Endothelial cell of umbilical vein (primary cell): ENCODE measurements at regions not wholly inside any gene's neighbourhood (a gene's known extent, or its start where the extent isn't known, plus 50 kb on each side); places are given as distances from the start of the nearest gene placed in this dataset.

Experiments used
- EZH2 ChIP-seq: IDR thresholded peaks from 2 replicates; pipeline ENCODE4 v1.6.1; 2012; ENCODE audit warnings: borderline replicate concordance, low read depth, mild to moderate bottlenecking, moderate library complexity, low read length, inconsistent platforms; ENCODE audit not compliant: severe bottlenecking
- JUN ChIP-seq: IDR thresholded peaks from 2 replicates; pipeline ENCODE4 v1.6.1; 2011; ENCODE audit warnings: borderline replicate concordance, low read depth; ENCODE audit not compliant: insufficient read length, insufficient read depth
- MYC ChIP-seq: IDR thresholded peaks from one replicate; pipeline ENCODE4 v1.6.1; 2011; ENCODE audit warnings: mild to moderate bottlenecking, low read depth, low read length
- POLR2A ChIP-seq: IDR thresholded peaks from 2 replicates; pipeline ENCODE4 v1.6.1; 2012; ENCODE audit warnings: low read depth, mild to moderate bottlenecking, control low read depth, low read length
- TF ChIP-seq, protein P1 (sequence below), 2 donors: IDR thresholded peaks; 1 replicate in 1 of 2; 2 replicates in 1 of 2; pipeline ENCODE4 v1.5.1; 2011; ENCODE audit warnings: low read length in 2 of 2, mild to moderate bottlenecking in 2 of 2, moderate library complexity in 2 of 2, control low read depth in 1 of 2, inconsistent platforms in 1 of 2, low read depth in 1 of 2; ENCODE audit not compliant: insufficient read depth in 1 of 2; ENCODE audit errors: extremely low read depth in 1 of 2

DNA sequence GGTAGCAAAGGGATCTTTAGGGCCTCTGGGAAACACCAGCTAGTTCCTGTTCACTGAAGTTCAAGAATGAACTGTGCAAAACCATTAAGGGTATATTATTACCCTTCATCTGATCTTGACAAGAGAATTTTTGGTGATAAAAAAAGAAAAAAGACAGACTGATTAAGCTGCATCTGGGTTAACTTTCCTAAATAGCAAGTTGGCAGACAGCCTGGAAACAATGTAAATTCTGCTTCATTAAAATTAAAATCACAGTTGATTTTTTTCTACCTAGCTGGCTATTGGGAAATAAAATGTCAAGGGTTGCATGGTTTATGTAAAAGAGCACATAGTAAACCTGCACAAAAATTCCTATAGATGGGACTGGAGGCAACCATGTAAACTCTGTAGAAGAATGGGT, 126.6 kb upstream of the PRKD1 start:
- TF ChIP-seq, protein P1, sequence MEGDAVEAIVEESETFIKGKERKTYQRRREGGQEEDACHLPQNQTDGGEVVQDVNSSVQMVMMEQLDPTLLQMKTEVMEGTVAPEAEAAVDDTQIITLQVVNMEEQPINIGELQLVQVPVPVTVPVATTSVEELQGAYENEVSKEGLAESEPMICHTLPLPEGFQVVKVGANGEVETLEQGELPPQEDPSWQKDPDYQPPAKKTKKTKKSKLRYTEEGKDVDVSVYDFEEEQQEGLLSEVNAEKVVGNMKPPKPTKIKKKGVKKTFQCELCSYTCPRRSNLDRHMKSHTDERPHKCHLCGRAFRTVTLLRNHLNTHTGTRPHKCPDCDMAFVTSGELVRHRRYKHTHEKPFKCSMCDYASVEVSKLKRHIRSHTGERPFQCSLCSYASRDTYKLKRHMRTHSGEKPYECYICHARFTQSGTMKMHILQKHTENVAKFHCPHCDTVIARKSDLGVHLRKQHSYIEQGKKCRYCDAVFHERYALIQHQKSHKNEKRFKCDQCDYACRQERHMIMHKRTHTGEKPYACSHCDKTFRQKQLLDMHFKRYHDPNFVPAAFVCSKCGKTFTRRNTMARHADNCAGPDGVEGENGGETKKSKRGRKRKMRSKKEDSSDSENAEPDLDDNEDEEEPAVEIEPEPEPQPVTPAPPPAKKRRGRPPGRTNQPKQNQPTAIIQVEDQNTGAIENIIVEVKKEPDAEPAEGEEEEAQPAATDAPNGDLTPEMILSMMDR (IDR thresholded peaks at IDR 0.05; ENCODE audit: extremely low read depth in 1 of 2, insufficient read depth in 1 of 2, low read depth in 1 of 2, low read length in 2 of 2), result no peak
- TF ChIP-seq POLR2A, result no peak
- TF ChIP-seq JUN, result no peak
- no peak for TF ChIP-seq EZH2
- TF ChIP-seq MYC, result no peak
